Endothelial cell of umbilical vein (primary cell): ENCODE measurements at regions not wholly inside any gene's neighbourhood (a gene's known extent, or its start where the extent isn't known, plus 50 kb on each side); places are given as distances from the start of the nearest gene placed in this dataset.

Source experiments
- BruUV-seq: library from RNA; stranded (reverse); fragments of 400-500 nt; replicated peaks from 2 replicates; lab custom pipeline; 2021; lab: Mats Ljungman, UMichigan
- CTCF ChIA-PET: fragments of 300-600, 350-600 bp; sonication (Branson Sonifier 250); formaldehyde crosslinking; loops from one replicate; lab custom pipeline; 2021; ENCODE audit warnings: antibody characterized with exemption, inconsistent platforms; lab: Charles Lee
- POLR2A ChIA-PET: fragments of 300-600, 350-600 bp; sonication (Branson Sonifier 250); formaldehyde crosslinking; loops from one replicate; lab custom pipeline; 2021; ENCODE audit warnings: antibody characterized with exemption, inconsistent platforms; lab: Charles Lee
- DNase-seq: peaks from one replicate; pipeline ENCODE4 v3.0.0-alpha.2; 2011; ENCODE audit warnings: low read depth, low spot score
- FAIRE-seq: peaks from 2 replicates; lab custom pipeline; 2011; peaks lifted over from hg19 to GRCh38; lab: Jason Lieb, UNC
- H2AFZ ChIP-seq: 2 replicates; pipeline ENCODE4 v1.6.0; 2012; ENCODE audit warnings: low read depth, low read length, control low read depth, inconsistent platforms
- H3K27ac ChIP-seq: 2 replicates; pipeline ENCODE4 v1.5.1; 2011; ENCODE audit warnings: low read depth, mild to moderate bottlenecking, control low read depth, low read length, moderate library complexity; ENCODE audit not compliant: insufficient read depth
- H3K27me3 ChIP-seq, 2 experiments: 2 replicates each; pipeline versions ENCODE4 v1.6.0 to v1.6.1; 2011; ENCODE audit warnings: low read length in 2 of 2, mixed read lengths in 1 of 2; ENCODE audit not compliant: control insufficient read depth in 2 of 2, insufficient read depth in 2 of 2
- H3K36me3 ChIP-seq, 2 experiments: 2 replicates in 1 of 2; 3 replicates in 1 of 2; pipeline ENCODE4 v1.5.1; 2011; ENCODE audit warnings: low read length in 2 of 2, mild to moderate bottlenecking in 1 of 2, moderate library complexity in 1 of 2; ENCODE audit not compliant: control insufficient read depth in 2 of 2, insufficient read depth in 2 of 2; ENCODE audit errors: extremely low read depth in 1 of 2
- H3K4me1 ChIP-seq: 3 replicates; pipeline ENCODE4 v1.5.1; 2011; ENCODE audit warnings: mild to moderate bottlenecking, low read length; ENCODE audit not compliant: control insufficient read depth, insufficient read depth; ENCODE audit errors: extremely low read depth
- H3K4me2 ChIP-seq: 2 replicates; pipeline ENCODE4 v1.6.1; 2011; ENCODE audit warnings: low read length, control low read depth, mixed read lengths; ENCODE audit not compliant: insufficient read depth
- H3K4me3 ChIP-seq, 3 experiments: fragments of 200-600 bp in 1 of 3; sonication (generic), shearing (Covaris generic) in 1 of 3; replicated peaks in 1 of 3; 2 replicates each; pipeline ENCODE4 v1.5.1; 2011 to 2016; ENCODE audit warnings: control low read depth in 3 of 3, low read length in 3 of 3, mild to moderate bottlenecking in 2 of 3, inconsistent platforms in 1 of 3, low read depth in 1 of 3, moderate library complexity in 1 of 3; ENCODE audit not compliant: insufficient read depth in 1 of 3
- H3K79me2 ChIP-seq: 2 replicates; pipeline ENCODE4 v1.6.0; 2012; ENCODE audit warnings: low read length, inconsistent platforms; ENCODE audit not compliant: control insufficient read depth, insufficient read depth
- H3K9ac ChIP-seq: replicated peaks from 2 replicates; pipeline ENCODE3; 2011; ENCODE audit warnings: low read length, control low read depth; ENCODE audit not compliant: insufficient read depth; ENCODE audit errors: extremely low read depth
- H3K9me1 ChIP-seq: replicated peaks from 3 replicates; pipeline ENCODE4 v1.6.0; 2011; ENCODE audit warnings: mild to moderate bottlenecking, low read length; ENCODE audit not compliant: control insufficient read depth, insufficient read depth; ENCODE audit errors: extremely low read depth
- H3K9me3 ChIP-seq: replicated peaks from 2 replicates; pipeline ENCODE4 v1.5.1; 2012; ENCODE audit warnings: low read length, inconsistent platforms; ENCODE audit not compliant: control insufficient read depth, insufficient read depth
- H4K20me1 ChIP-seq: replicated peaks from 2 replicates; pipeline ENCODE3; 2011; ENCODE audit warnings: mild to moderate bottlenecking, low read length; ENCODE audit not compliant: control insufficient read depth, insufficient read depth; ENCODE audit errors: extremely low read depth
- EZH2 ChIP-seq: IDR thresholded peaks from 2 replicates; pipeline ENCODE4 v1.6.1; 2012; ENCODE audit warnings: borderline replicate concordance, low read depth, mild to moderate bottlenecking, moderate library complexity, low read length, inconsistent platforms; ENCODE audit not compliant: severe bottlenecking
- FOS ChIP-seq: IDR thresholded peaks from 2 replicates; pipeline ENCODE4 v1.6.1; 2011; ENCODE audit warnings: mild to moderate bottlenecking, low read length, moderate library complexity, borderline replicate concordance; ENCODE audit not compliant: insufficient read depth
- GATA2 ChIP-seq: IDR thresholded peaks from 2 replicates; pipeline ENCODE4 v1.7.0; 2011; ENCODE audit warnings: low read depth, mild to moderate bottlenecking, moderate library complexity, mixed read lengths, low read length; ENCODE audit not compliant: insufficient read length, insufficient read depth
- JUN ChIP-seq: IDR thresholded peaks from 2 replicates; pipeline ENCODE4 v1.6.1; 2011; ENCODE audit warnings: borderline replicate concordance, low read depth; ENCODE audit not compliant: insufficient read length, insufficient read depth
- MYC ChIP-seq: IDR thresholded peaks from one replicate; pipeline ENCODE4 v1.6.1; 2011; ENCODE audit warnings: mild to moderate bottlenecking, low read depth, low read length
- POLR2A ChIP-seq: IDR thresholded peaks from 2 replicates; pipeline ENCODE4 v1.6.1; 2012; ENCODE audit warnings: low read depth, mild to moderate bottlenecking, control low read depth, low read length
- POLR2AphosphoS5 ChIP-seq: IDR thresholded peaks from 2 replicates; pipeline ENCODE4 v1.6.1; 2012; ENCODE audit warnings: low read depth, mild to moderate bottlenecking, control low read depth, low read length, moderate library complexity; ENCODE audit not compliant: insufficient read depth
- dilution Hi-C: fragments of 300-500 bp; cut with MboI; formaldehyde crosslinking; loops from one replicate; pipeline ENCODE4 v1.15.0; 2019; ENCODE audit warnings: low sequenced_read_pairs; ENCODE audit not compliant: extremely low pct_ligation_motif_present
- intact Hi-C: fragments of 100-400 bp; cut with micrococcal nuclease; formaldehyde crosslinking; loops from one replicate; pipeline ENCODE4 v1.10.0; 2022
- TF ChIP-seq, protein P1 (sequence below): IDR thresholded peaks from 2 replicates; pipeline ENCODE4 v1.6.1; 2011; ENCODE audit not compliant: insufficient read depth, insufficient read length
- TF ChIP-seq, protein P2 (sequence below), 2 donors: IDR thresholded peaks; 1 replicate in 1 of 2; 2 replicates in 1 of 2; pipeline ENCODE4 v1.5.1; 2011; ENCODE audit warnings: low read length in 2 of 2, mild to moderate bottlenecking in 2 of 2, moderate library complexity in 2 of 2, control low read depth in 1 of 2, inconsistent platforms in 1 of 2, low read depth in 1 of 2; ENCODE audit not compliant: insufficient read depth in 1 of 2; ENCODE audit errors: extremely low read depth in 1 of 2

DNA sequence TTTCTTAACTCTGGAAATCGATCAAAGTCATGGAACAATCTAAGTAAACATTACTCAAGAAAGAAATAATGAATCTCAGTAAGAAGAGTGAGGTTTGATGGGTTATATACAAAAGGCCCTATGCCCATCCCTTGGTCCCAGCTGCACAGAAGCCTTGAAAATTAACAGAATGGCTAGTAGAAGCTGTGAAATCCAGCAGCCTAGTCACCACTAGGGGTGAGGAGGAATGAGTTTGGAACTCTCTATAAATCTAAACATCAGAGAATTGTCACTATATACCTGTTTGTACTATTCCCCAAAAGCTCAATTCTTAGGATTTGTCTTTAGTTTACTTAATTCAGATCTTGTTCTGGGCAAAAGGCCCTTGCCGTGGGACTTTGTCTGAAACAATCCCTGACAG, 313.9 kb upstream of the GRID2 start:
- H3K9ac ChIP-seq: no peak overlapping the region
- intact Hi-C loops (no loop called here), dilution Hi-C loops (no loop called here)
- H3K79me2 ChIP-seq: no peaks in the 10 kb centered on the region
- BruUV-seq: no TSS peak
- ChIA-PET POLR2A (no interaction called here), CTCF (no interaction called here)
- no peaks in the 10 kb centered on the region for H3K27me3 ChIP-seq
- no peaks in the 10 kb centered on the region for H3K36me3 ChIP-seq
- H3K9me1 ChIP-seq: no peaks in the 10 kb centered on the region
- no peaks in the 10 kb centered on the region for H3K9me3 ChIP-seq
- no peaks in the 10 kb centered on the region for H3K4me1 ChIP-seq
- H3K4me3 ChIP-seq: no peak overlapping the region
- no peak for FAIRE-seq
- no peak overlapping the region for H2AFZ ChIP-seq
- TF ChIP-seq EZH2 (no peak), POLR2AphosphoS5 (no peak), MYC (no peak), JUN (no peak), FOS (no peak), POLR2A (no peak), GATA2 (no peak)
- TF ChIP-seq, protein P1, sequence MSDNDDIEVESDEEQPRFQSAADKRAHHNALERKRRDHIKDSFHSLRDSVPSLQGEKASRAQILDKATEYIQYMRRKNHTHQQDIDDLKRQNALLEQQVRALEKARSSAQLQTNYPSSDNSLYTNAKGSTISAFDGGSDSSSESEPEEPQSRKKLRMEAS: no peak
- TF ChIP-seq, protein P2, sequence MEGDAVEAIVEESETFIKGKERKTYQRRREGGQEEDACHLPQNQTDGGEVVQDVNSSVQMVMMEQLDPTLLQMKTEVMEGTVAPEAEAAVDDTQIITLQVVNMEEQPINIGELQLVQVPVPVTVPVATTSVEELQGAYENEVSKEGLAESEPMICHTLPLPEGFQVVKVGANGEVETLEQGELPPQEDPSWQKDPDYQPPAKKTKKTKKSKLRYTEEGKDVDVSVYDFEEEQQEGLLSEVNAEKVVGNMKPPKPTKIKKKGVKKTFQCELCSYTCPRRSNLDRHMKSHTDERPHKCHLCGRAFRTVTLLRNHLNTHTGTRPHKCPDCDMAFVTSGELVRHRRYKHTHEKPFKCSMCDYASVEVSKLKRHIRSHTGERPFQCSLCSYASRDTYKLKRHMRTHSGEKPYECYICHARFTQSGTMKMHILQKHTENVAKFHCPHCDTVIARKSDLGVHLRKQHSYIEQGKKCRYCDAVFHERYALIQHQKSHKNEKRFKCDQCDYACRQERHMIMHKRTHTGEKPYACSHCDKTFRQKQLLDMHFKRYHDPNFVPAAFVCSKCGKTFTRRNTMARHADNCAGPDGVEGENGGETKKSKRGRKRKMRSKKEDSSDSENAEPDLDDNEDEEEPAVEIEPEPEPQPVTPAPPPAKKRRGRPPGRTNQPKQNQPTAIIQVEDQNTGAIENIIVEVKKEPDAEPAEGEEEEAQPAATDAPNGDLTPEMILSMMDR (IDR thresholded peaks at IDR 0.05; ENCODE audit: extremely low read depth in 1 of 2, insufficient read depth in 1 of 2, low read depth in 1 of 2, low read length in 2 of 2): no peak
- no peak overlapping the region for H3K27ac ChIP-seq
- no peak for DNase-seq
- no peaks in the 10 kb centered on the region for H4K20me1 ChIP-seq
- H3K4me2 ChIP-seq: no peak overlapping the region
